ENCODE measurements at regions not wholly inside any gene's neighbourhood (a gene's known extent, or its start where the extent isn't known, plus 50 kb on each side); places are given as distances from the start of the nearest gene placed in this dataset.
A peak's percentile ranks its signal among the peaks of the same experiment; 100 is the strongest.
"Not testable (repeated sequence)": the region's sequence is repeated elsewhere in the genome, so short reads cannot be mapped to it uniquely, and the experiment has no call there.

DNA sequence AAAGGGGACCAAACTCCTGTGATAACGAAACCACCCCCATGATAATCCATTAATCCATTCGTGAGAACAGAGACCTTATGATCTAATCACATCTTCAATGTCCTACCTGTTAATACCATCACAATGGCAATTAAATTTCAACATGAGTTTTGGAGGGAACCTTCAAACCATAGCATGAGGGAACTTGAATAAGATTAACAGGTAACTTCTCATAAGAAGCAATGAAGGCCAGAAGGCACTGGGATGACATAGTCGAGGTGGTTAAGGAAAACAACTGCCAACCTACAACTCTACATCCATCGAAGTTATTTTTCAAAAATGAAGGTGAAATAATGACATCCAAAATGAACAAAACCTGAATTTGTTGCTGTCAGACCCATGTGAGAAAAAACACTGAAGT, 478.9 kb downstream of the EDEM1 start:
- DNase-seq (ENCODE audit: low read depth in 4 of 4, low spot score in 3 of 4), result no peak

- peak in 1 of 4 donors; percentile 5 for DNase-seq (ENCODE audit: low read depth in 4 of 4, low spot score in 3 of 4)
Measured at GRCh38 chr3:5673521-5673920, 486.0 kb downstream of the EDEM1 start.

- DNase-seq (ENCODE audit: low read depth in 4 of 4, low spot score in 3 of 4), result no peak
Measured at GRCh38 chr3:5675319-5675718, 487.8 kb downstream of the EDEM1 start.

DNA sequence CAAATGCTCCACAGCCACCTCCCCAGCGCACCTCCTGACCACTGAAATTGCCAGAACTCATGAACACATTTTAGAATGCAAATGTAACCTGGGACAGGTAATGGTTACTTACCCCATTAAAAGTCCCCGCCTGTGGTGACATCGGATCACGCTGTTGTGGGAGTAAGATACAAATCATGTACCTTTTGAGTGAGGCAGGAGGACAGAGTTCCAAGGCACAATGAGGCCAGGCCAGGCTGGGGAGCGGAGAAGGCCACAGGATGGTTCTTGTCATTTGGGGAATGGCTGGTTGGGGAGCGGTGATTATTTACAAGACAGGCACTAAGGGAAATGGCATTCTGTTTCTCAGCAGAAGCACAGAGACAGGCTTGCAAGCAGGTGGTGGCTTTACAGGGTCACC, 490.0 kb downstream of the EDEM1 start:
- peak in 2 of 4 donors; percentile 2 to 8 for DNase-seq (ENCODE audit: low read depth in 4 of 4, low spot score in 3 of 4)

DNA sequence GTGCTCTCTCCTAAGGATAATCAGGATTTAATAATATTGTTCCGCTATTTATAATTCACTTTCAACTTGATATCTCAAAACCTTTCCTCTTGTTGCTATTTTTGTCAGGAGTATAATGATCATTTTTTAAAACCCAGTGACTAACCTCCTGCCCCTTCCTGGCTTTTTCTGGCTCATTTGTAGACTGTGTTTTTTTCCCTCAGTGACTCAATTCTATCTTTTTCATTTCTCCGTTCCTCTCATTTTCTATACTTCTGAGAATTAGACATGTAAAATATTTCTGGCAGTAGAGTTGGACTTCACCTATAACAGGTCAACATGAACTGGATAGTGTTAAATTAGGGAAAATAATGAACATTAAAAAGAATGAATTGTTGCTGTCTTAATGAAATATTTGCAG, 490.7 kb downstream of the EDEM1 start:
- no peak for DNase-seq (ENCODE audit: low read depth in 4 of 4, low spot score in 3 of 4)

GRCh38 chr3:5678844-5679243, 491.3 kb downstream of the EDEM1 start:
- no peak for DNase-seq (ENCODE audit: low read depth in 4 of 4, low spot score in 3 of 4)

DNA sequence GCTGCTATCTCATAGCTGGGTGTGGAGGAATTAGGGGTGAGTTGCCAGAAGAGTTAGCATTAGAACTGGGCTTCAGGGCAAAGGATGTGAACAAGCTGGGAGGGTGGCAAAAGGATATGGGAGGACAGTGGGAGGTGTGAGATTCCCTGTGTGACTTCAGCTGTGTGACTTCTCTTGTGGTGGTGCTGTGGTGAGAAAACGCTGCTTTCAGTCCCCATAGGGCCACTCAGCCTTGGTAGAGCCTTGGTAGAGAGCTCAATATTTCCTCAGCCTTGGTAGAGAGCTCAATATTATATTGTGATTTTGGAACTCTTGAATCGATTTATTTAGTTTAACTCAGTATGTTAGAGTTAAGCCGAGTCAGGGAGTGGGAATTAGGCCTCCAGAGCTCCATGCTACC, 499.7 kb downstream of the EDEM1 start:
- no peak for DNase-seq (ENCODE audit: low read depth in 4 of 4, low spot score in 3 of 4)

DNA sequence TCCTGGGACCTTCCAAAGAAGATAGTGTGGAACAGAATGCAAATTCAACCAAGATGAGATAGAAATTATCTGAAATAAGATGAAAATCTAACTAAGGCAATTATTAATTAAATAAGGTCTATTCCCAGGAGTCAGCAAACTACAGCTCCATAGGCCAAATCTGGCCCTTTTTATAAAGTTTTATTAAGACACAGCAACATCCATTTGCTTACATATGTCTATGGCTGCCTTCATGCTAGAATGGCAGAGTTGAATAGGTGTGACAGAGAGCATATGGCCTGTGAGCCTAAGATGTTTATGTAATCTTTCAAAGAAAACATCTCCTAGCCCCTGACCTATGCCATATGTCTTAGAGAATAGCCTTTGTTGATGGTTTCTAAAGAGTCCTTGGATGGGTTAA, 503.0 kb downstream of the EDEM1 start:
- no peak for DNase-seq (ENCODE audit: low read depth in 4 of 4, low spot score in 3 of 4)

- no peak for DNase-seq (ENCODE audit: low read depth in 4 of 4, low spot score in 3 of 4)
Measured at GRCh38 chr3:5690904-5691532, 503.5 kb downstream of the EDEM1 start.

GRCh38 chr3:5692446-5692845, 504.9 kb downstream of the EDEM1 start:
- DNase-seq (ENCODE audit: low read depth in 4 of 4, low spot score in 3 of 4), result no peak

DNA sequence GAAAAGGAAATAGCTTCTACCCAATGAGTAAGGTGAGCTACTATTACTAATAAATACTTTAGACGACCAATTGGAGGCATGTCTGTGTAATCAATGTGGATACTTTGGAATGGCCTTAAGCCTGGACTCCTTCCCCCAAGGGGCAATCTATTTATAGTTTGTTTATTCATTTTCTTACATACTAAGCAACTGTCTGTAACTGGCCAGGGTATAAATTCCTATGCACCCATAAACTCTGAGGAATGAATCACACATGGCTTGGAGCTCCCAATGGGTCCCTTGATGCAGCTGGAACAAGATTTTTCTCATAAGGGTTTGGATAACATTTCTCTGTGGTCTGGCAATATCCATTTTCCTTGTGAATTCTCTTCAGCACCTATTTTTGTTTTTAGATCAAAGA, 506.8 kb downstream of the EDEM1 start:
- DNase-seq (ENCODE audit: low read depth in 4 of 4, low spot score in 3 of 4), result no peak

GRCh38 chr3:5698851-5699250, 511.3 kb downstream of the EDEM1 start:
- no peak for DNase-seq (ENCODE audit: low read depth in 4 of 4, low spot score in 3 of 4)

- DNase-seq (ENCODE audit: low read depth in 4 of 4, low spot score in 3 of 4), result no peak
Measured at GRCh38 chr3:5699313-5699712, 511.8 kb downstream of the EDEM1 start.

- no peak for DNase-seq (ENCODE audit: low read depth in 4 of 4, low spot score in 3 of 4)
Measured at GRCh38 chr3:5699811-5700210, 512.3 kb downstream of the EDEM1 start.

DNA sequence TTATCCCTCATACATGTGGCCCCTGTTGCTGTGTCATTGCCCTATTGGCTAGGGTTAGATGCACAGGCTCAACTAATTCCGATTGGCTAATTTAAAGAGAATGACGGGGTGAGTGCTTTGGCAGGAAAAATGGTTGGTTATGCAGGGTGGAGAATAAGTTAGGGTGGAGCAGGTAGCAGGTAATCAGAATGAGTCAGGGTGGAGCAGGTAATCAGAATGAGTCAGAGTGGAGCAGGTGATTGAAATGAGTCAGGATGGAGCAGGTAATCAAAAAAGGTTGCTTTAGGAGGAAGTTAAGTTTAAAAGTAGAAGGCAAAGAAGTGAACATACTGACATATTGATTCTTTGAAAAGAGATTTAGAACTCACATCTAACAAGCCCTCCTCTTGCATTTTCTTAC, 513.5 kb downstream of the EDEM1 start:
- not testable (repeated sequence) for DNase-seq (ENCODE audit: low read depth in 4 of 4, low spot score in 3 of 4)

- no peak for DNase-seq (ENCODE audit: low read depth in 4 of 4, low spot score in 3 of 4)
Measured at GRCh38 chr3:5707794-5708193, 520.3 kb downstream of the EDEM1 start.

DNA sequence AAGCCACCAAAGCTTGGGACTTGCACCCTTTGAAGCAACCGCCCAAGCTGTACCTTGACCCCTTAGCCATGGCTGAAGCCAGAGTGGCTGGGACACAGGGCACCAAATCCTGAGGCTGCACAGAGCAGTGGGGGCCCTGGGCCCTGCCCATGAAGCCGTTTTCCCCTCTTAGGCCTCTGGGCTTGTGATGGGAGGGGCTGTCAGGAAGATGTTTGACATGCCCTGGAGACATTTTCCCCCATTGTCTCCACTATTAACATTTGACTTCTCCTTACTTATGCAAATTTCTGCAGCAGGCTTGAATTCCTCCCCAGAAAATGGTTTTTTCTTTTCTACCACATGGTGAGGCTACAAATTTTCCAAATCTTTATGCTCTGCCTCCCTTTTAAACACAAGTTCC, 522.2 kb downstream of the EDEM1 start:
- DNase-seq (ENCODE audit: low read depth in 4 of 4, low spot score in 3 of 4), result no peak

DNA sequence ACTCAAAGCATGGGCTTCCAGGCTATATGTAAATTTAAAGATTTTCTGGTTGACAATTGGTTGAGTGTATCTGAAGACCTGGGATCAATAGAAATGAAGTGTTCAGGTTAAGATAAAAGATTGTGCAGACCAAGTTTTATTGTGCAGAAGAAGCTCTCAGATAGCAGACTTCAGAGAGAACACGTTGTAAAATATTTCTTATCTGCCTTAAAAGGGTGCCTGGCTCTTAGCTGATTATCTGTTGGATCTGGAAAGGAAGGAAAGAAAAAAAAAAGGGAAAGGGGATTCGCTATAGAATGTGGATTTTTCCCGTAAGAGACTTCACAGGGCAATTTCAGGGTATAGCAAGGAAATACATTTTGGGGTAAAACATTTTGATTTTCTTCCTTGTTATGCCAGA, 523.2 kb downstream of the EDEM1 start:
- no peak for DNase-seq (ENCODE audit: low read depth in 4 of 4, low spot score in 3 of 4)

DNA sequence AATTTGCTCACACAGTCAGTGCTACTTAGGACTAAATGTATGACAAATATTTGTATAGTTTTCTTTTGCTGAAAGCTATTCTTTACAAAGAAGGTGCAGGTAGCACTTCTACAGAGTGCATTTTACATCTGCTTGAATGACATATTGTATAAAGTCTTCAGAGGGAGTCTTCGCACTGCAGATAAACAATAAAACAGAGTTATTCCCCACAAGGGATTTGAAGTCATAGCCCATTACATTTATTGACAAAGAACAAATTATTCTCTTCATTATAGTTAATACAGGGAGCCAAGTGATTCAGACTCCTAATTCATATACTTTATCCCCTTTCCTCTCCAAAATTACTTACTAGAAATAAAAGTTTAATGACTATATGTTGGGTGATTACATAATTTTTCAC, 529.7 kb downstream of the EDEM1 start:
- DNase-seq (ENCODE audit: low read depth in 4 of 4, low spot score in 3 of 4), result no peak

DNA sequence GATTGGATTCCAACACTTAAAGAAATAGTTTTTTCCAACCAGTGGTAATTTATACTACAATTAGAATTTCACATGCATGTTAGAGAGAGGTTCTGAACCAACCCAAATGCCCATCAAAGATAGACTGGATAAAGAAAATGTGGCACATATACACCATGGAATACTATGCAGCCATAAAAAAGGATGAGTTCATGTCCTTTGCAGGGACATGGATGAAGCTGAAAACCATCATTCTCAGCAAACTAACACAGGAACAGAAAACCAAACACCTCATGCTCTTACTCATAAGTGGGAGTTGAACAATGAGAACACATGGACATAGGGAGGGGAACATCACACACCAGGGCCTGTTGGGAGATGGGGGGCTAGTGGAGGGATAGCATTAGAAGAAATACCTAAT, 532.2 kb downstream of the EDEM1 start:
- not testable (repeated sequence) for DNase-seq (ENCODE audit: low read depth in 4 of 4, low spot score in 3 of 4)

- DNase-seq (ENCODE audit: low read depth in 4 of 4, low spot score in 3 of 4), result no peak
Measured at GRCh38 chr3:5725801-5726200, 538.3 kb downstream of the EDEM1 start.

- DNase-seq (ENCODE audit: low read depth in 4 of 4, low spot score in 3 of 4), result no peak
Measured at GRCh38 chr3:5726621-5727020, 539.1 kb downstream of the EDEM1 start.

GRCh38 chr3:5727743-5728484, 540.4 kb downstream of the EDEM1 start:
- DNase-seq (ENCODE audit: low read depth in 4 of 4, low spot score in 3 of 4), result no peak
